HG02571 (cell line): ENCODE measurements at regions not wholly inside any gene's neighbourhood (a gene's known extent, or its start where the extent isn't known, plus 50 kb on each side); places are given as distances from the start of the nearest gene placed in this dataset.

Experiments used
- ATAC-seq: cut with Tn5 transposase; IDR thresholded peaks from one replicate; pipeline ENCODE4 v1.9.1; 2021; ENCODE audit warnings: mild to moderate bottlenecking, moderate library complexity; ENCODE audit not compliant: unreplicated experiment

GRCh38 chr13:76379341-76380105 lies 506.7 kb downstream of the KCTD12 start:
- no peak for ATAC-seq

GRCh38 chr13:76378767-76379166 lies 507.4 kb downstream of the KCTD12 start:
- ATAC-seq = no peak

GRCh38 chr13:76363682-76364289 lies 522.4 kb downstream of the KCTD12 start:
- no peak for ATAC-seq

- ATAC-seq = no peak
Observed at GRCh38 chr13:76361868-76362267, 524.3 kb downstream of the KCTD12 start.

GRCh38 chr13:76351541-76352229 lies 534.5 kb downstream of the KCTD12 start:
- ATAC-seq = no peak

- no peak for ATAC-seq
Observed at GRCh38 chr13:76350399-76350798, 535.8 kb downstream of the KCTD12 start.

- no peak for ATAC-seq
Observed at GRCh38 chr13:76349700-76350099, 536.5 kb downstream of the KCTD12 start.

- no peak for ATAC-seq
Observed at GRCh38 chr13:76339649-76340048, 546.6 kb downstream of the KCTD12 start.

GRCh38 chr13:76338003-76338402 lies 548.2 kb downstream of the KCTD12 start:
- no peak for ATAC-seq

- ATAC-seq = no peak
Observed at GRCh38 chr13:76336889-76337844, 549.0 kb downstream of the KCTD12 start.

GRCh38 chr13:76335463-76335862 lies 550.7 kb downstream of the KCTD12 start:
- ATAC-seq = no peak

GRCh38 chr13:76331943-76332712 lies 554.1 kb downstream of the KCTD12 start:
- ATAC-seq = no peak

GRCh38 chr13:76330761-76331160 lies 555.4 kb downstream of the KCTD12 start:
- ATAC-seq = no peak

GRCh38 chr13:76329866-76330580 lies 556.2 kb downstream of the KCTD12 start:
- no peak for ATAC-seq

- ATAC-seq = no peak
Observed at GRCh38 chr13:76329004-76329403, 557.2 kb downstream of the KCTD12 start.

- no peak for ATAC-seq
Observed at GRCh38 chr13:76326343-76326742, 559.9 kb downstream of the KCTD12 start.

- ATAC-seq = no peak
Observed at GRCh38 chr13:76319921-76320320, 566.3 kb downstream of the KCTD12 start.

GRCh38 chr13:76316998-76317527 lies 569.1 kb downstream of the KCTD12 start:
- ATAC-seq = no peak

- no peak for ATAC-seq
Observed at GRCh38 chr13:76314495-76314894, 571.7 kb downstream of the KCTD12 start.
